ENCODE measurements at regions not wholly inside any gene's neighbourhood (a gene's known extent, or its start where the extent isn't known, plus 50 kb on each side); places are given as distances from the start of the nearest gene placed in this dataset.
"Not testable (repeated sequence)": the region's sequence is repeated elsewhere in the genome, so short reads cannot be mapped to it uniquely, and the experiment has no call there.

GRCh38 chr13:80901111-80901510, 560.2 kb upstream of the SPRY2 start:
- DNase-seq (ENCODE audit: low read depth, low spot score): no peak

DNA sequence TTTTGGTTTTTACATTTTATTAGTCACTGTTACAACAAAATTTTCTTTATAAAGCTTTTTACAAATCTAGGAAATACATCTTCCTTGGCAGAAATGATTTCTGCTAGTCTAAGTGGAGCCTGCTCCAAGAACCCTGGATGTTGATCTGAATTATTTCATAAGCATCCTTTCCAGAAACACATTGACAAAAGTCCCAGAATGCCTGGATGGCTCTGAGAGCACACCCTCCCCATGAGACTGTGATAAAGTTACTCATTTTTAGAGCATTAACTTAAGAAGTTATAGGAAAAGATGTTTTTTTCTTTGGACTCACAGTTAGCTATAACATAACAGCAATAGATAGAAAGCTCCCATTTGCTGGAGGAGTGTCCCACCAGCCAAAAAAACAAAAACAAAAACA, 559.6 kb upstream of the SPRY2 start:
- no peak for DNase-seq (ENCODE audit: low read depth, low spot score)

GRCh38 chr13:80897641-80898040, 556.7 kb upstream of the SPRY2 start:
- DNase-seq (ENCODE audit: low read depth, low spot score): not testable (repeated sequence)

- no peak for DNase-seq (ENCODE audit: low read depth, low spot score)
Observed at GRCh38 chr13:80894917-80895316, 554.0 kb upstream of the SPRY2 start.

DNA sequence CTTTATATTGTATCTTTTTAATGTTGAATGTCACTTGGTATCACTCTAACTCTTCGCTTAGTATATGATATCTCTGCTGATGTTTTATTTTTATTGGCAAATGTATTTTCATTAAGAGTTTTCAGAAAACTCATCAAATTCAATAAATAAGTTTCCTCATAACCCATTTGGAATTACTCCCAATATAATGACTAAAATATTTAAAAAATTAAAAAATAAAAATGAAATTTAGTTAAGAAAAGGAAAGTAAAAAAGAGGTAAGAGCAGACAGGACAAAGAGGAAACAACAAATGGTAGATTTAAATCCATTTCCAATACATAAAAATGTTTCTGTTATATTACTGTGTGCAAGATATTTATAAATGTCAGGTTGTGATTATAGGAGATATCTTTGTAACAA, 548.9 kb upstream of the SPRY2 start:
- DNase-seq (ENCODE audit: low read depth, low spot score): no peak

DNA sequence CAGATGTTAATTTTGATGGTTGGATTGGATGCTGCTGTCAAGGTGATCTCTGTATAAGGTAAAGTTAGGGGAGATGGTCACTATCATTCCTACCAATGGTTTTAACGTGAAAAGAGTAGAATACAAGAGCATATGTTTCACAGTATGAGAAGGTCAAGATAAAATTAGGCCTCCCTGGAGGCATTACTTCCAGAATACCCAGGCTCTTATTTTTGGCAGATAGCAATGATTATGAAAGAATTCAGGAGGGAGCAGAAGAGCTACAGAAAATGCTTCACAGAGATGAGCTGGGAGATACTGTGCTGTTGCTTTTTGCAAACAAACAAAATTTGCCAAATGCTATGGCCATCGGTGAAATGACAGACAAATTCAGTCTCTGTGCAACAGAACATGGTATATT, 547.5 kb upstream of the SPRY2 start:
- DNase-seq (ENCODE audit: low read depth, low spot score): no peak

GRCh38 chr13:80884056-80884785, 543.3 kb upstream of the SPRY2 start:
- DNase-seq (ENCODE audit: low read depth, low spot score): no peak

GRCh38 chr13:80883545-80883944, 542.6 kb upstream of the SPRY2 start:
- DNase-seq (ENCODE audit: low read depth, low spot score): no peak

DNA sequence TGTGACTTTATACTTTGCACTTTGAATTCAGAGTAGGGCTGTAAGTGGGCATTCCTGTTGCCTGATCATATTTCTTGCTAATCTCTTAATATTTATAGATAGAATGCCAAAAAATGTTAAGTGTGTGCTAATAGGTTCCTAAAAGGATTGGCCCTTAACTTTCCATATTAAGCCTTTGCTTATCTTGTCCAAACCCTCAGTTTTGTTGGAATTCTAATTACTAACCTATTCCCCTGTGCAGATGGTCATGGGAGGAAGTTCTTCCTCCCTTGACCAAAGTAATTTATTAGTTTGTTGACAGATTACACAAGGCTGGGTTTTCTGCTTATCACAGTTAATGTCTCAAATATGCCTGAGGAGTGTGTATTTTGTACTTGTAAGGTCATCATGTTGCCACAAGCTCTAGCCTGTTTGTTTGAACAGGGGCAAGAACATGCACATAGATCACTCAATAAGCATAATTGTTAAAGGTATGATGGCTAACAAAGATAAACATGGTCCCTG, 541.1 kb upstream of the SPRY2 start:
- DNase-seq (ENCODE audit: low read depth, low spot score): no peak

GRCh38 chr13:80881495-80881894, 540.6 kb upstream of the SPRY2 start:
- no peak for DNase-seq (ENCODE audit: low read depth, low spot score)

DNA sequence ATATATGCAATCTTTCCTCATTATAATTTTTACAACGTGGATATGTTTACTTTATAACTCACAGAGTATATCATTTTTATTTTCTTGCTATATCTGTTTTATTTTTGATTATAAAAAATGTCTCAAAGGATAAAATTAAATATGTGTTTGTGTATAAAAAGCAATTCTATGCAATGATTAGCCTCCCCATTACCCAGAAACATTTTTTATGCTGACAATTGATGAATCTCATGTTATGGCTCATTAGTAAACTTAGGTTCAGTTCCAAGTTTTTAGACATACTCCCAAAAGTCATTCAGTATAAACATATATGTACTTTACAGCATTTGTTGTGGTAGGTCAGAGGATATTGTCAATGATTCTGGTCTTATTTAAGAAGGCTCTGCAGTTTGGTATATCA, 540.1 kb upstream of the SPRY2 start:
- DNase-seq (ENCODE audit: low read depth, low spot score): no peak

DNA sequence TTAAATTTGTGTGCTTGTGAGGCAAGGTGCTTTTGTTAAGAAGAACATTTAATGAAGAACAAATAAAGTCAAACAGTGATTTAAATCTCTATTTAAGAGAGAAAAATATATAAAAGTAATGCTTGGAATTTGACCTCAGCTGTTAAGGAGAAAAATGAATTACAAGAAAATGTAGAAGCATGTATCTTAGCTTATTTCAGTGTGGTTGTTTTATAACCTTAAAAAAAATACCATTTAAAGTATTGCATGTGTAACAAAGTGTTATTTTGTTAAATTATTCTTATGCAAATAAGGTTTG, 537.0 kb upstream of the SPRY2 start:
- DNase-seq (ENCODE audit: low read depth, low spot score): no peak

GRCh38 chr13:80877209-80877943, 536.5 kb upstream of the SPRY2 start:
- DNase-seq (ENCODE audit: low read depth, low spot score): no peak

GRCh38 chr13:80873589-80873988, 532.7 kb upstream of the SPRY2 start:
- DNase-seq (ENCODE audit: low read depth, low spot score): no peak

- not testable (repeated sequence) for DNase-seq (ENCODE audit: low read depth, low spot score)
Observed at GRCh38 chr13:80871971-80872370, 531.0 kb upstream of the SPRY2 start.

DNA sequence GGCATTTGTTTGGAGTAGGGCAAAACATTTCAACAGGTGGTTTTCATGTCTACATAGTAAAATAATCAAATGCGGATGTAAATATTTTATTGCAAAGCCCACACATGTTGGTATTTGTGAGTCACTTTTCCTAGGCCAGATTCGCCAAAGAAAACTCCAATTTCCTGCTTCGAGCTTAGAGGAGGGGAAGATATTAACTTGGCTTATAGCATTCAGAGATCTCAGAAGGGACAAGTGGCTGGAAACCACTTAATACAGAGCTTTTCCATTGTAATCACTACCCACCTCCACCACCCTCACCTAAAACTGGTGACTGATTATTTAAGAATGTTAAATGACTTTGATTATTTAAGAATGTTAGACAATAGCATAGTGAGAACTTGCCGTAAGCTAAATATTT, 530.6 kb upstream of the SPRY2 start:
- no peak for DNase-seq (ENCODE audit: low read depth, low spot score)

DNA sequence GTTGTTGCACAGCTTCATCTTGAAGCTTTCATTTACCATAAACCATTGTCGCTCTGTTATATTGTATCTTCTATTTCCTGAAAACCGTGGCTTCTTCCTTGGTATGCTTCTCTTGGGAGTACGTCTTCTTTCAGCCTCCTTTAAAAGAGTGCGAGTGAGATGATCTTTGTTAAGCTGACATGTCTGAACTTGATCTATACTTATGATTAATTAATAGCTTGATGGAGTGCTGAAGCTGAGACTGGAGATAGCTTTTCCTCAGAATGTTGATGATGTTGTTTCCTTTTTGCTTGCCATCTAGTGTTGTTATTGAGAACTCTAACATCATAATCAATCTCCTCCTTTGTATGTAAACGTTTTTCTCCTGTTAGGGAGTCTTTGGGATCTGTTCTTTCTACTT, 529.3 kb upstream of the SPRY2 start:
- no peak for DNase-seq (ENCODE audit: low read depth, low spot score)

- DNase-seq (ENCODE audit: low read depth, low spot score): no peak
Observed at GRCh38 chr13:80866921-80867320, 526.0 kb upstream of the SPRY2 start.

GRCh38 chr13:80865329-80865728, 524.4 kb upstream of the SPRY2 start:
- DNase-seq (ENCODE audit: low read depth, low spot score): no peak

DNA sequence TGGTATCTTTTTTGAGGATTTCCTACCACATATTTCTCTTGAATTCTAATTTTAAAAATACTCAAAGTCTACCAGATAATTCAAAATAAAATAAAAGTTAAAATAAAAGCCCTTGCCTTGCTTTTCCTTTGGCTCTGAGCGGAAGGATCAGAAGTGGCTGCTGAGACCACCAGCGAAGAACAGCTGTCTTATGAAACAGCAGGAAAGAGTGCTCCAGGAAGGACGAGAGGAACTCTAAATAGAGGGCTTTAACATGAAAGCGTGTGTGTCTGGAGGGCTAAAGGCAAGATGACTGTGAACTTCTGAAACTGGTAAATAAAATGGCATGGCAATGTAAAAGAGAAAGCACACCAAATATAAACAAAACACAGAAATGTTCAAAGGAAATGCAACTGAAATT, 521.5 kb upstream of the SPRY2 start:
- no peak for DNase-seq (ENCODE audit: low read depth, low spot score)

GRCh38 chr13:80860845-80861244, 519.9 kb upstream of the SPRY2 start:
- DNase-seq (ENCODE audit: low read depth, low spot score): no peak

GRCh38 chr13:80858131-80858530, 517.2 kb upstream of the SPRY2 start:
- DNase-seq (ENCODE audit: low read depth, low spot score): no peak

GRCh38 chr13:80857321-80857720, 516.4 kb upstream of the SPRY2 start:
- no peak for DNase-seq (ENCODE audit: low read depth, low spot score)
